UCSD-AML1 (cell line): ENCODE measurements at regions not wholly inside any gene's neighbourhood (a gene's known extent, or its start where the extent isn't known, plus 50 kb on each side); places are given as distances from the start of the nearest gene placed in this dataset.

Source experiments
- DNase-seq: peaks from one replicate; lab custom pipeline; 2025; ENCODE audit not compliant: unreplicated experiment; lab: John Stamatoyannopoulos, UW

DNA sequence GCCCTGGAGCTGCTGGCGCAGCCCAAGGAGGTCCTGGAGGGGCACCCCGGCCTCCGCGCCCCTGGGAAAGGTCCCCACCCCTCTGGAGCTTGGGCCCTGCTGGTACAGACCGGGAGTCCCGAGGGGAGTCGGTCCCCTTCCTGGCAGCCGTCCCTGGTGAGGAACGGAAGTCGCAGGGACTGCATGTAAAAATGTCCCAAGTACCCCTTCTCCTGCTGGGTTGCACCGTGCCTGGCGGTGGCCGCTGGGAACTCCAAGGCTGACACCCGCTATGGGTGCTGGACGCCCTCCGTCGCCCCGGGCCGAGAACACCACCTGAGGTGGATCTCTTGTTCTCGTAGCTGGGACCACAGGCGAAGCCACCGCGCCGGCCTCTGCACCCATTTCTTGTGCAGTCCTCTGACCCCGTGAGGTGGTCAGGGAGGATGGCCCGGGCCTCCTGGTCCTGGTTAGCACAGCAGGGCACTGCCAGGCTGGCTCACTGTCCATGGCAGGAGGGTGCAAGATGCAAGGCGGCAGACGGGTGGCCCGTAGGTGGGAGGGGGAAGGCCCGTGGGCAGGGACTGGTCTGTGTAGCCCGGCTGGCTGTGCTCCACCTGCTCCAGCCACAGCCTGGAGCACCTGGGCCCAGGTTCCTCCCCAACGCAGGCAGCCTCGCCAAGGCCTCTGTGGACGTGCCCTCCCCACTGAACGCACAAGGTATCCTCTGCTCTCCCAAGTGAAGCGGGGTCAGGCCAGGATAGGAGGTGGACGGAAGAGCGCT is 165.2 kb downstream of the IGLL1 start:
- no peak for DNase-seq

DNA sequence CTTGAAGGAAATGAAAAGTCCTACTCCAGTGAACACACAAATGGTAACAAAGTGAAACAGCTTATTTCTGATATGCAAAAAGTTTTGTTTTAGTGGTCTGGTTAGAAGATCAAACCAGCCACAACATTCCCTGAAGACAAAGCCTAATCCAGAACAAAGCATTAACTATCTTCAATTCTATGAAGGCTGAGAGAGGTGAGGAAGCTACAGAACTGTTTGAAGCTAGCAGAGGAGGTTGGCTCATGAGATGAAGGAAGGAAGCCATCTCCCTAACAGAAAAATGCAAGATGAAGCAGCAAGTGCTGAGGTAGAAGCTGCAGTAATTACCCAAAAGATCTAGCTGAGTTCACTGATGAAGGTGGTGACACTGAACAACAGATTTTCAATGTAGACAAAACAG is 168.4 kb downstream of the IGLL1 start:
- no peak for DNase-seq

DNA sequence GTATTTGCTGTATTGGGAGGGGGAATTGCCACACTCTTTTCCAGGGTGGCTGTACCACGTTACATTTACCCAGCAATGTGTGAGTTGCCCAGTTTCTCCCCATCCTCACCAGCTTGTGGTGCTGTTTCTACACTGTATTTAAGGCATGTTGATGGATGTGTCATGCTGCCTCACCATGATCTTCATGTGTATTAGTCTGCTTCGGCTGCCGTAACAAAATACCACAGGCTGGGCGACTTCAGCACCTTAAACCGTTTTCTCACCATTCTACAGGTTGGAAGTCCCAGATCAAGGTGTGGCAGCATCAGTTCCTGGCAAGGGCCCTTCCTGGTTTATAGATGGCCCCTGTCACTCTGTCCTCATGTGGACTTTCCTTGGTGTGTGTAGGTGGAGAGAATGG is 169.7 kb downstream of the IGLL1 start:
- no peak for DNase-seq

DNA sequence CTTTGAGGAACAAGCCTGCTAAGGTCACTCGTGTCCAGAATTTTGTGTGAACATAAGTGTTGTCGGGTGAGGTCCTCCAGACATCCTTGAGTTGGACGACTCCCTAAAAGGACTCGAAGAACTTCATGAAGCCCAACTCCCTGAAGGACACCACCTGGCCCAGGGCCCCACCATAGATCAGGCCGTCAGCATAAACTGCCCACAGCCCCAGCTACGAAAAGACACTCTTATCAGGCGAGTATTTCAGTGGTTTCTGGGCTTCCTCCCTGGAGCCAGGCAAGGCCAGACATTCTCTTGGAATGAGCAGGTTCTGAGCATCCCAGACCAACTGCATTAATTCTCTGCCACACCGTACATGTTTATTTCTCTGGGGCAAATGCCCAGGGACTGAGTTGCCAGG is 170.1 kb downstream of the IGLL1 start:
- no peak for DNase-seq

- no peak for DNase-seq
These were observed 171.8 kb downstream of the IGLL1 start for GRCh38 chr22:23408321-23408720.

DNA sequence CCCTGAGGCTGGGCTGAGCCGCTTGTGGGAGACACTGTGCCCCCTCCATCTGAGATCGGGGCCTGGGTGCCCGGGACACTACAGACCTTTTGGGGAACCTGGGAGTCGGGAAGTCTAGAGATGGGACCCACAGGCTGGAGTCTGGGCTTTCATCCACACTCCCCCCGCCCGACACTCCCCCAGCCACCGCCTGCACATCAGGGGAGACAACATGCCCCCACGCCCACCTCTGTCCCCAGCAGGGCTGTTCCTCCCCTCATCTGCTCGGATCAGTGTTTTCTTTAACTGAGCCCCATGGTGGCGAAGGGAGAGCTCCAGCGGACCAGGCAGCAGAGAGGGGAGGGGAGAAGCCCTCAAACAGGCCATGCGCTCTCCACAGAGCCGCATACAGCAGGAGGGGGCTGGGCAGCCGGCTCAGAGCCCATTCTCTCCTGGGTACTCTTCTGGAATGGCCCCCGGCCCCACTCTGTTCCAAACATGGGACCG is 174.7 kb downstream of the IGLL1 start:
- no peak for DNase-seq

DNA sequence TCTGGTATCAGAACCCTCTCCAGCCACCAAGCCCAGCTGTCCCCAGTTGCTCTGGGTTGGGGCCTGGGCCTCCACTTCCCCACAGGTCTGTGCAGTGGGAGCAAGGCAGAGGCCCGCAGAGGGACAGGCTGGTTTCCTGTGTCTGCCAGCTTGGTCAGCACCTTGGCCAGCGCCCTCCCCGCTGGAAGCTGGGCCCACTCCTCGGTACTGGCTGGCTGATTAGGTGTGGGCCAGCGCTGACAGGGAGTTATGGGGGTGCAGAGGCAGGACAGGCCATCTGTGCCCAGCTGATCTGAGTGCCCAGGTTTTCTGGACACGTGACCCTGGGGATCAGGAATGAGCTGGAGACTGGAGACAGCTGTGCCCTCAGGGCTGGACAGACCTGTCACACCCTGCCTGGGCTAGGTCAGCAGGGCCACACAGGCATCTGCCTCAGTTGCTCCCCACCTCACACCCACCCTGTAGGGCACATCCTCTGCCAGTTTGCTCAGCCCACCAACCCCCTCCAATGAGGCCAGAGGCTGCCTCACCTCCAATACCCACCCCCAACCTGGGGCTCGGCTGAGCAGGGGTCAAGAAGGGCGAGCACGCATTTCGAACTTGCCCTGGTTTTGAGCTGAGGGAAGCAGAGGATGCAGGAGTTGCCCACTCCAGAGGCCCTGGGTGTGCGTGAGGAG is 175.3 kb downstream of the IGLL1 start:
- peak; percentile 46 for DNase-seq

- DNase-seq: no peak
These were observed 176.1 kb downstream of the IGLL1 start for GRCh38 chr22:23403720-23404688.

GRCh38 chr22:23403152-23403719 is 176.9 kb downstream of the IGLL1 start:
- DNase-seq: no peak

GRCh38 chr22:23402275-23403151 is 177.6 kb downstream of the IGLL1 start:
- peak; percentile 52 for DNase-seq

- no peak for DNase-seq
These were observed 178.2 kb downstream of the IGLL1 start for GRCh38 chr22:23401910-23402274.

DNA sequence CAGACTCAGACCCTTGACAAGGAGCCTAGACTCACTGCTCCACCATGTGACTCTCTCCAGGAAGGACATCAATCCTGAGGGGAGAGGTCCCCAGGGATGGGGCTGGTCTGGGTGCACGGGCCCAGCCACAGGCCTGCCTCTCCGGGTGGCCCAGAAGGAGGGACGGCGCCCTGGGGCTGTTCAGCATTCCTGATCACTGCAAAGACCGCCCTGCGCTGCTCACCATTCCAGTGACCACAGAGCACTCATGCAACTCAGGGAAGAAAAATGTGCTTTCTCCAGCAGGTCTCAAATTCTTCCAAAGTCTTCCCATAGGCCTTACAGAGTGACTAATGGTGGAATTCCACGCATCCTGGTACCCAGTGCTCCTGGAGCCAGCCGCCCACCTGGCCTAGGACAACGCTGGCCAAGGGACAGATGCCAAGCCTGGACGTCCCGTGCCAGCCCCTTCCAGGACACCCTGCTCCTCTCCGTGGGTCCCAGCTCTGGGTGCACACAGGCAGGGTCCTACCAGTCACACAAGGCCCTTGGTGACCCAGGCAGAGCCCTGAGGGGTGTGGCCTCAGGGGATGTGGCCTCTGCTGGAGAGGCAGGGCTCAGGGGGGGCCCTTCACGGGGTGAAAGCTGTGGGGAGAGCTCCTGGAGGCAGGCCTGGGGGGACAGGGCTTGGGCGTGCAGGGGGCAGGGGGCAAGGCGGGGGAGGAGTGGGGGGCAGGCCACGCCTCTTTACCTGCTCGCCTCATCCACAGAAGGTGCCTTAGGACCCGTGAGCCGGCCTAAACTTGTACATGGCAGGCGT is 178.8 kb downstream of the IGLL1 start:
- no peak for DNase-seq

DNA sequence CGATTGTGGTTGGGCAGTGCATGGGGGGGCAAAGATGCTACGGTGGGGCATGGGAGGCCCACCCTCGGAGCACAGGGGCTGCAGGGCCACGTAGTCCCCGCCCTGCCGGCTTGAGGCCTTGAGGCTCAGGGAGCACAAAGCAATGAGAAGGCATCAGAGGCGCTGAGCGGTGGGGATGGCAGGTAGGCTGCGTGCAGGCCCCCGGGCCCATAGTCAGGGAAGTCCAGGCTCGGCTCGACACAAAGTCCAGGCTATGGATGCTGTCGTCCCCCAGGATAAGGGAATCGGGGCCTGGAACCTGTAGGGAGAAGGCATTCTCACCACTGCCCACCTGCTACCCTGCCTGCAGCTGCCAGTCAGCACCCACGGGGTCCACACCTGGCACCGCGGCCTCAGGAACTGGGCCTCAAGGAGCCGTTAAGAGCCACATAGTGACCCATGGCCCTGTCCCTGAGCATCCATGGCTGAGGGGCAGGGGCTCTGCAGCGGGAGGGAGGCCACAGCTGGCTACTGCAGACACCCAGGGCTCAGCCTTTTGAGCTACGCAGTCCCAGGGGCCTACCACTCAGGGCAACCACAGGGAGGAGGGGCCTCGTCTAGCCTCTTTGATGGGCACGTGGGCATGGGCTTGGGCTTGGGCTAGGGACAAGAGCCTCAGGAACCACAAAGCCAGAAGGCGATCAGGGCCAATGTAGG is 179.7 kb downstream of the IGLL1 start:
- DNase-seq: no peak

GRCh38 chr22:23399367-23400285 is 180.5 kb downstream of the IGLL1 start:
- no peak for DNase-seq

GRCh38 chr22:23398701-23399366 is 181.3 kb downstream of the IGLL1 start:
- DNase-seq: peak; percentile 24

DNA sequence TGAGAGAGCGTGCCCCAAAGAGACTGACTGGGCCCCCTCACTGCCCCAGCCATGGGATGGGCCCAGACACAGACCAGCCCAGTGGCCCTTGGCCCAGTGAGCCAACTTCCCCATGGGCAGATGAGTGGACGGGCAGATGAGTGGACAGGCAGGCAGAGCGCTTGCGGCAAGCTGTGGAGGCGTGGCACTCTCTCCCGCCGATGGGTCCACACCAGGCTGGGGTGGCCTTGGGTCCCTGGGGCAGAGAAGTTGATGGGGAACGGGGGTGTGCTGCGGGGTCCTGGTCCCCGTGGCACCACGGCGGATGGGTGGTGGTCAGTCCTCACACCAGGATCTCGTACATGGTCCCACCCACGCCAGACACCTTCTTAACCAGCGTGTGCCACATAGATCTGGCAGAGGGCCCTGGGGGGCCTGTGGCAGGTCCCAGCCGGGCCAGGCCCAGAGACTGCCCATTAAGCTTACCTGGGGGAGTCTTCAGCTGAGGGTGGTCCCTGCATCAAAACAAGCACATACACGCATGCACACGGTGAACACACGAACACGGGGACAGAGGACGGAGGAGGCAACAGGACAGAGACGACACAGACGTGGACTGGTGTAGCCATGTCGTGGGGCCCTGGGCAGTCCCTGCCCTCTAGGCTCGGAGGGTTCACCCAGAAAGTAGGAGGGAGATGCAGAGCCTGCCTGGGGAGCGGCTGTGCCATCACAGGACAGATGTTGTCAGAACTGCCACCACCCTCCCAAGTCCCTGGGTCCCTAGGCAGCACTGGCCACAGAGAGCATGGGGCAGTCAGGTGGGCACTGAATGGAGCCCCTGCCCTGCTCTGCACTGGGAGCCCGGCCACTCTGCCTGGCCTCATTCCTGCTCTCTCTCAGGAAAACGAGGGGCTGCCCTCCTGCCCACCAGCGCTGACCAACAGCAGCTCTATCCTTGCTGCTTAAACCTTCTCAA is 182.2 kb downstream of the IGLL1 start:
- DNase-seq: no peak
